DMS153 treated with DMSO at 0.1 percent for 48 hours (cell line): ENCODE measurements at regions not wholly inside any gene's neighbourhood (a gene's known extent, or its start where the extent isn't known, plus 50 kb on each side); places are given as distances from the start of the nearest gene placed in this dataset.

ENCODE experiments used
- DNase-seq: peaks from one replicate; lab custom pipeline; 2025; ENCODE audit not compliant: unreplicated experiment; lab: John Stamatoyannopoulos, UW

DNA sequence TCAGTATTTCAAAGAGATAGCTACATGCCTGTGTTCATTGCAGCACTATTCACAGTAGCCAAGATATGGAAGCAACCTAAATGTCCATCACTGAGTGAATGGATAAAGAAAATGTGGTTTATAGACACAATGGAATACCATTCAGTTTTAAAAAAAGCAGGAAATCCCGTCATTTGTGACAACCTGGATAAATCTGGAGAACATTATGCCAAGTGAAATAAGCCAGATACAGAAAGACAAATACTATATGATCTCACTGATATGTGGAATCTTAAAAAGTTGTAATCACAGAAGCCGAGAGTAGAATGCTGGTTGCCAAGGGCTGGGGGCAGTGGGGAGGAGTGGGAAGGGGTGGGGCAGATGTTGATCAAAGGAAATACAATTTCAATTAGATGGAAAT, 235.8 kb upstream of the IGFBP3 start:
- no peak for DNase-seq

- no peak for DNase-seq
Observed at GRCh38 chr7:46156086-46156485, 235.0 kb upstream of the IGFBP3 start.

DNA sequence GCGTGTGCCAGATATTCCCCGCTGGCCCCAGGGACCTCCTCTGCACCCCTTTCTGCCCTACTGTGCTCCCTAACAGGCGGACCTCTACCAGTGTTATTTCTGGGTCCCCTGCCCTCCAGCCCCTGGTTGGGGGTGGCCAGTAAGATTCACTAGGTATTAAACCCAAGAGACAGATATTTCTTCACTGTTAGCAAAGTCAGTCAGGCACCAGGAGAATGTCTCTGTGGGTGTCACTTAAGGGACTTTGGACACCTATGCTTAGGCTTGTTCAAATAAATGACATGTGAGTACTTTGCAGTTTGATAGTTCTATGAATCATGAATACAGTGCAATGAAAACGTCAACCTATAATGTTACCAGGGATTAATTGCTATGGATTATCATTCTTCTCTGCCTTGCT, 234.3 kb upstream of the IGFBP3 start:
- no peak for DNase-seq

DNA sequence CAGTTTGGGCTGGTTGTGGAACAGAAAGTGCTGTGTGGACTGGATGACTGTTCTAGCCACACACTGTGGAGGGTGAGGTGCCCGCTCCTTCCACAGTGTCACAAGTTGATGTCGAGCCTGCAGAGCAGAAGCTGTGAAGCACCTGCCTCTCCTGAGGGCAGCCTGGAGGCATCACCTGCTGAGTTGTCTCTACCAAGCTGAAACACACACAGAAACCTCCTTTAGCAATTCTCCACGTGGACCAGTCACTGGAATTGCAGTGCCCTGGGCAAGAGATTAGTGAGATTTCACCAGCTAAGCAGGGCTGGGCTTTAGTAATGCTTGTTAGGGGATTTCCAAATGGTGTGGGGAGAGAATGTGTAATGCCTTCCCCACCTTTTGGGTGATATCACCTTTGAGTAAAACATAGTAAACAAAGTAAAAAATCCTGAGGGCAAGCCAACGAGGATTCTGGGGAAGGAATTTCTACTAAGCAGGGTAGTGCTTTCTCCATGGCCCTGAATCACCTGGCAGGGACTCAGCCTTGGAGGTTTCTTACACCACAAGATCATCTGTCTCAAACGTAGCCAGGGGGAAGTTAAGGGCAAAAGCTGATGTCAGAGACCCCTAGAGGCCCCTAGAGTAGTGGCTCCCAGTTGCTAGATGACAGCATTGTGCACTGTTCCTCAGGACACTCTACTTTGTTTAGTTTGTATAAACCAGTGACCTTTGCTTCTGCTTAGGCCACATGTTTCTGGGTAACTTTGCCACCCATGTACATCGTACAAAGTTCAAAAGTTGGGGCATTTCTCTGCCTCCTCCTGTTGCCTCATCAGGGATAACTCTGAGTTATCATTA, 233.1 kb upstream of the IGFBP3 start:
- no peak for DNase-seq

DNA sequence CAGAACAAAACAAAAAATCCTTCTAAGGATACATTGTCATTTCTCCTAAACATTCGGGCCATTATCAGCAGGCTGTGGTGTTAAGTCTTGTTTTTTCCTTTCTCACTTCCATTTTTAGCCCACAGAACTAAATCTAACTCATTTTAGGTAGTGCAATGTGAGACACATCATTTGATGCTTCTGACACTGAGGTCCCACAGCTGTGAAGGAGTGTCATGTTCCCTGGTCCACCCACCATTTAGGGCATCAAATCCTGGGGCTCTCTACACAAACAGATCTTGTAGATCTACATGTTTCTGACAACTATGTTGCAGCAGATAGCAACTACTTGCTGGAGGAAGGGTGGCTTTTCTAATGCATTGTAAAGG, 232.5 kb upstream of the IGFBP3 start:
- DNase-seq = no peak

GRCh38 chr7:46152696-46153095, 231.6 kb upstream of the IGFBP3 start:
- no peak for DNase-seq

DNA sequence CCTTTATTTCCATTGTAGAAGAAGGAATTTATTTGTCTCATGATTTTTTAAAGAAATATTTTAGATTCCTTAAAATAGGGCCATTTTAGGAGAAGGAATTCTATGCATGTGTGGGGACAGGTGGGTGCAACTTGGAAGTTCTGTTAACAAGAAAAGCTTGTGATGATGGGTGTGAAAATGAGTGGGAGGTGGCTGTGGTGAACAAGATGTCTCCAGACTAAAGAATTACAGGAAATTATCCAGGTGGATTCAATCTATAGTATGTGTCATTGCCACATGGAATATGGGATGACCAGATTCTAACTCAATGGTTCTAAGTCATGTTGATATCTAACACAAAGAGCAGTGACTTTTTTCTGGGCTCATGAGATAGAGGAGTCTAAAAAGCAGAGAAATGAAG, 229.6 kb upstream of the IGFBP3 start:
- no peak for DNase-seq

DNA sequence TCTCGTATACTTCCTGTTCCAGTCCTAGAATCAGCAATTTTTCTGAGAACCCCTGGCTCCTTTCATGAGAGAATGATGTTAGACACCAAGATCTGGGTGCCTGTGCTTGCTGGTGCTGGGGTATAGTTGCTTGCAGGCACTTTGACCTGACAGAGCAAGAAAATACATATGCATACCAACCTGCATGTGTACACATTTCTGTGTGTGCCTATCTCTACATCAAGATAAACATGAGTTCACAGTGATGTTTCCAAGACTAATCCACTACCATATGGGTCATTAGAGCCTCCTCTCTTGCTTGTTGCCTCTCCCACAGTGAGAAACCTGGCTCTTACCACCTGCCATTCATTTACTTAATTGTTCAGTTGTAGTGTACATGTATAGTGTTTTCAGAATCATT, 229.1 kb upstream of the IGFBP3 start:
- no peak for DNase-seq

DNA sequence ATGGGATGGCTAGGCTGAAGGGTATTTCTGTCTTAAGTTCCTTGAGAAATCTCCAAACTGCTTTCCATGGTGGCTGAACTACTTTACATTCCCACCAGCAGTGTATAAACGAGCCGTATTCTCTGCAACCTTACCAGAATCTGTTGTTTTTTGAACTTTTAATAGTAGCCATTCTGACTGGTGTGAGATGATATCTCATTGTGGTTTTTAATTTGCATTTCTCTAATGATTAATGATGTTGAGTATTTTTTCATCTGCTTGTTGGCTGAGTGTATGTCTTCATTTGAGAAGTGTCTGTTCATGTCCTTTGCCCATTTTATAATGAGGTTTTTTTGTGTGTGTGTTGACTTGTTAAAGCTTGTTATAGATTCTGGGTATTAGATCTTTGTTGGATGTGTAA, 226.8 kb upstream of the IGFBP3 start:
- DNase-seq = no peak

GRCh38 chr7:46146454-46147255, 225.6 kb upstream of the IGFBP3 start:
- no peak for DNase-seq

- no peak for DNase-seq
Observed at GRCh38 chr7:46145412-46145811, 224.3 kb upstream of the IGFBP3 start.

- no peak for DNase-seq
Observed at GRCh38 chr7:46143949-46144917, 223.2 kb upstream of the IGFBP3 start.

DNA sequence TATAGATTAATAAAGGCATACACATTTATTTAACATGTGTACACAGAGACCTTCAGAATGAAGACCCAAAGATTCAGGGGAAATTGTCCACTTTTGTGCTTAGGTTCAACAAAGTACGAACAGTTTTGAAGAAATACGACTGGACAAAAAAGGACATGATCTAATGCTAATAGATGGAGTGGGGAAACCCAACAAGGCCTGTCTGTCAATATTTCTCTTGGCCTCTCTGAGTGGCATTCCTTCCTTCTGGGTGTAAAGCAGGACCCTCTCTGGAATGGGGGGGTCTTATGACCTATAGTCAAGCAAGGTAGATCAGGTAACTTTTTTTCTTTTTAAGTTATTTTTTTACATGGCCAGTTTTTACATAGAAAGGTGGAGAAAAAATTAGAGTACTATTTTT, 222.3 kb upstream of the IGFBP3 start:
- DNase-seq = no peak

DNA sequence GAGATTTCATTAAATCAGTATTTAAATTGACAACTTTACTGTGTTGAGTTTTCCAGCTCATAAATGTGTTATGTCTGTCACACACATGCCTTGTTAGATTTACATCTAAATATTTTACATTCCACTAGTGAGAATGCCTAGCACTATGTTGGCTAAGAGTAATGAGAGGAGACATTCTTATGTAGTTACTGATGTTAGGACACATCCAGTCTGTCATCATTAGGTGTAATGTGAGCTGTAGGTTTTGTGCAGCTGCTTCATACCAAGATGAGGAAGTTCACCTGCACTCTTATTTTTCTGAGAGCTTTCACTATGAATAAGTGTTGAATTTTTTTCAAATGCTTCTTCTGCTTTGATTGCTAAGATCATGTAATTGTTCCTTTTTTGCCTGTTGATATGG, 218.0 kb upstream of the IGFBP3 start:
- DNase-seq = no peak

- no peak for DNase-seq
Observed at GRCh38 chr7:46137725-46138124, 216.7 kb upstream of the IGFBP3 start.

DNA sequence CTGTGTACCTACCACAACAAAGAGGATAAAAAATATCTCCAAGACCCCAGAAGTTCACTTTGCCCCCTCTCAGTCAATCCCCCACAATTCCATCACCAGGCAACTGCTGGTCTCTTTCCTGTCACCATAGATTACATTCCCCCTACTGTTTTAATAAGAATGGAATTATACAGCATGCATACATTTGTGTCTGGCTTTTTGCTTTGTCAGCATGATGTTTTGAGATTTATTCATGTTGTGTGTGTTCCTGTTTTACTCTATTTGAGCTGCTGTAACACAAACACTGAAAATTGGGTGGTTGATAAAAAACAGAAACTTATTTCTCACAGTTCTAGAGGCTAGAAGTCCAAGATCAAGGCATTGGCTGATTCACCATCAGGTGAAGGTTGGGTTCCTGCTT, 214.5 kb upstream of the IGFBP3 start:
- no peak for DNase-seq

DNA sequence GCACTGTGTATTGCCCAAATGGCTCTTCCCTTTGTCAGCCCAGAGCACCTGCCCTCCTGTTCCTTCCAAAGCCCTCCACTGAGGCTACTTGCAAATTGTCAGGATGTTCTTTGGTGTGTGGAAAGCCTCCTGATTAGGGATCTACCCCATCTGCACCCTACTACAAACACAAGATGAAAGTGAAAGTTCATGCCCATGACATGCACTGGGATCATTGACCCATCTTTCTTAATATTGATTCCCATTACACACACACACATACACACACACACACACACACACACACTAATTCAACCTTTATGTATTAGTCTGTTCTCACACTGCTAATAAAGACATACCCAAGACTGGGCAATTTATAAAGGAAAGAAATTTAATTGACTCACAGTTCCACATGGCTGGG, 213.7 kb upstream of the IGFBP3 start:
- DNase-seq = no peak

DNA sequence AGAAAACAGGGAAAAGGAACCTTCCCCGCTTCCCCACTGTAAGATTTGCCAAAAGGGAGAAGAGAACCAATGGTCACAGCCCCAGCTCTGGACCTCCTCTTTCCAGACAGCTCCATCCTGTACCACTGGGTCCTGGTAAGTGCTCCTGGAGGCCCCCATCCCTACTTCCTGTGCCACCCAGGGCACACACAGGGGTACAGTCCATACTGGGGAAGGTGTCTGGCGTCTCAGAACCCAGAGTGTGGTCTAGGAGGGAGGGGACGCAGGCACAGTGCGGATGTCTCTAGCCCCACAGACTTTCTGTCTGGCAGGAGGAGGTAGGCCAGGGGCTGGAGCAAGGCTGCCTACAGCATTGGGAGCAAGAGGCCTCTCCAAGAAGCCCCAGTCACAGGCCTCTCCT, 213.3 kb upstream of the IGFBP3 start:
- DNase-seq = no peak

DNA sequence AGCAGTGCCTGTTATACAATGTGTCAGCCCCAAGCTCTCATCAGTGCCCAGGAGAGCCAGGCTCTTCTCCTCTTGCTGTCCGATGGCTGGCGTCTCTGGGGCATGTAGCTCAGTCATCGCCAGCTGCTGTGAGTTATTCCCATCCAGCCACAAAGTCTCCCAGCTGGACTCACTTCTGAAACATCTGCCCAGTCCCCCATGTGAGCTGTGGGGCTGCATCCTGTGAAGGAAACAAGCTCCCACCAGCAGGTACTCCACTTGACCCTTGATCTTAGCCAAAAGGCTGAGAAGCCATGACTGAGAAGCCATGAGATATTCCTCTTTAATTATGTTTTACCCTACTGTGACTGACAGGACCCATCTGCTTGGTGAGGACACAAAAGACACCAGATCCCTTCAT, 212.7 kb upstream of the IGFBP3 start:
- no peak for DNase-seq

- no peak for DNase-seq
Observed at GRCh38 chr7:46133072-46133471, 212.0 kb upstream of the IGFBP3 start.
